HG03442 (cell line): ENCODE measurements at regions not wholly inside any gene's neighbourhood (a gene's known extent, or its start where the extent isn't known, plus 50 kb on each side); places are given as distances from the start of the nearest gene placed in this dataset.

Experiments used
- ATAC-seq: cut with Tn5 transposase; IDR thresholded peaks from one replicate; pipeline ENCODE4 v1.9.1; 2021; ENCODE audit warnings: mild to moderate bottlenecking, moderate library complexity; ENCODE audit not compliant: unreplicated experiment

- ATAC-seq: no peak
These were observed 83.8 kb downstream of the MRPL46 start for GRCh38 chr15:88383354-88383753.

- ATAC-seq: no peak
These were observed 84.7 kb downstream of the MRPL46 start for GRCh38 chr15:88382482-88382983.

GRCh38 chr15:88378188-88378637, 89.0 kb downstream of the MRPL46 start:
- no peak for ATAC-seq

GRCh38 chr15:88377509-88377908, 89.7 kb downstream of the MRPL46 start:
- ATAC-seq: no peak

GRCh38 chr15:88376574-88377174, 90.5 kb downstream of the MRPL46 start:
- ATAC-seq: no peak

GRCh38 chr15:88375234-88375927, 91.8 kb downstream of the MRPL46 start:
- ATAC-seq: no peak

- no peak for ATAC-seq
These were observed 102.1 kb downstream of the MRPL46 start for GRCh38 chr15:88365124-88365523.

GRCh38 chr15:88348579-88349230, 92.2 kb upstream of the NTRK3 start:
- no peak for ATAC-seq

- ATAC-seq: no peak
These were observed 89.4 kb upstream of the NTRK3 start for GRCh38 chr15:88345962-88346361.

- no peak for ATAC-seq
These were observed 88.2 kb upstream of the NTRK3 start for GRCh38 chr15:88344786-88345185.

- no peak for ATAC-seq
These were observed 86.1 kb upstream of the NTRK3 start for GRCh38 chr15:88342666-88343065.

GRCh38 chr15:88341653-88342052, 85.1 kb upstream of the NTRK3 start:
- ATAC-seq: no peak

- no peak for ATAC-seq
These were observed 84.5 kb upstream of the NTRK3 start for GRCh38 chr15:88341006-88341405.

GRCh38 chr15:88337993-88338392, 81.5 kb upstream of the NTRK3 start:
- ATAC-seq: no peak

- ATAC-seq: no peak
These were observed 78.5 kb upstream of the NTRK3 start for GRCh38 chr15:88335074-88335473.

GRCh38 chr15:88334436-88334835, 77.9 kb upstream of the NTRK3 start:
- no peak for ATAC-seq

GRCh38 chr15:88331291-88331690, 74.8 kb upstream of the NTRK3 start:
- no peak for ATAC-seq

GRCh38 chr15:88326924-88327323, 70.4 kb upstream of the NTRK3 start:
- no peak for ATAC-seq

- ATAC-seq: no peak
These were observed 68.2 kb upstream of the NTRK3 start for GRCh38 chr15:88324741-88325065.

- ATAC-seq: no peak
These were observed 67.6 kb upstream of the NTRK3 start for GRCh38 chr15:88323976-88324740.

- ATAC-seq: no peak
These were observed 66.9 kb upstream of the NTRK3 start for GRCh38 chr15:88323468-88323867.
